WTC11 (cell line): ENCODE measurements at regions not wholly inside any gene's neighbourhood (a gene's known extent, or its start where the extent isn't known, plus 50 kb on each side); places are given as distances from the start of the nearest gene placed in this dataset.

Experiments
- ATAC-seq: fragments of 200-7000 bp; cut with Tn5 transposase; 2 replicates; pipeline ENCODE4 v1.10.0; 2021; ENCODE audit warnings: mild to moderate bottlenecking, moderate library complexity
- CTCF ChIA-PET: fragments of 300-600 bp; sonication (Branson Sonifier 250); formaldehyde crosslinking; loops from one replicate; lab custom pipeline; 2021; ENCODE audit warnings: antibody characterized with exemption; lab: Charles Lee
- POLR2A ChIA-PET: fragments of 350-600 bp; sonication (Branson Sonifier 250); formaldehyde crosslinking; loops from one replicate; lab custom pipeline; 2021; ENCODE audit warnings: antibody characterized with exemption; lab: Charles Lee
- DNase-seq: peaks from one replicate; pipeline ENCODE4 v3.0.0; 2021; ENCODE audit warnings: low spot score
- H3K27ac Mint-ChIP-seq: 2 replicates; pipeline ENCODE4 v1.8.0; 2021; ENCODE audit warnings: mixed read lengths
- H3K27me3 Mint-ChIP-seq: 2 replicates; pipeline ENCODE4 v1.8.0; 2021; ENCODE audit warnings: low read depth, mild to moderate bottlenecking, moderate library complexity, mixed read lengths
- H3K36me3 Mint-ChIP-seq: 2 replicates; pipeline ENCODE4 v1.8.0; 2021; ENCODE audit warnings: mixed read lengths
- H3K4me1 Mint-ChIP-seq: 2 replicates; pipeline ENCODE4 v1.8.0; 2022; ENCODE audit warnings: mixed read lengths
- H3K4me3 Mint-ChIP-seq: 2 replicates; pipeline ENCODE4 v1.8.0; 2021; ENCODE audit warnings: mild to moderate bottlenecking, moderate library complexity, mixed read lengths
- H3K9me3 Mint-ChIP-seq: 2 replicates; pipeline ENCODE4 v1.8.0; 2021; ENCODE audit warnings: mixed read lengths
- ATF1 ChIP-seq: sonication (generic); formaldehyde crosslinking; IDR thresholded peaks from 2 replicates; pipeline ENCODE4 v1.8.1; 2023; ENCODE audit warnings: mild to moderate bottlenecking, moderate library complexity, missing genetic modification reagents
- FOXP1 ChIP-seq: sonication (generic); formaldehyde crosslinking; IDR thresholded peaks from 2 replicates; pipeline ENCODE4 v1.8.0; 2022; ENCODE audit warnings: missing genetic modification reagents, mild to moderate bottlenecking, moderate library complexity, borderline replicate concordance
- GABPB1 ChIP-seq: sonication (generic); formaldehyde crosslinking; IDR thresholded peaks from 2 replicates; pipeline ENCODE4 v1.8.1; 2023; ENCODE audit warnings: mild to moderate bottlenecking, missing genetic modification reagents
- GRHL2 ChIP-seq: fragments of 250-450 bp; sonication (Bioruptor Pico); IDR thresholded peaks from 2 replicates; pipeline ENCODE4 v1.8.0; 2022; ENCODE audit warnings: mild to moderate bottlenecking, moderate library complexity; ENCODE audit not compliant: insufficient replicate concordance, severe bottlenecking
- GTF2I ChIP-seq: fragments of 250-450 bp; sonication (Bioruptor Pico); conservative IDR thresholded peaks from 2 replicates; pipeline ENCODE4 v1.4.0; 2021; ENCODE audit warnings: mild to moderate bottlenecking
- MYBL2 ChIP-seq: sonication (generic); formaldehyde crosslinking; IDR thresholded peaks from 2 replicates; pipeline ENCODE4 v1.8.1; 2023; ENCODE audit warnings: mild to moderate bottlenecking, moderate library complexity, missing genetic modification reagents
- NFATC4 ChIP-seq: fragments of 250-450 bp; sonication (Bioruptor Pico); IDR thresholded peaks from 2 replicates; pipeline ENCODE4 v1.9.0; 2021; ENCODE audit warnings: mild to moderate bottlenecking
- NR3C1 ChIP-seq: sonication (generic); formaldehyde crosslinking; conservative IDR thresholded peaks from 2 replicates; pipeline ENCODE4 v1.8.1; 2023; ENCODE audit warnings: low read depth, mild to moderate bottlenecking, missing genetic modification reagents
- RELA ChIP-seq: sonication (generic); formaldehyde crosslinking; IDR thresholded peaks from 2 replicates; pipeline ENCODE4 v1.8.1; 2022; ENCODE audit warnings: missing genetic modification reagents, mild to moderate bottlenecking, borderline replicate concordance
- SMAD3 ChIP-seq: sonication (generic); formaldehyde crosslinking; IDR thresholded peaks from 2 replicates; pipeline ENCODE4 v1.8.0; 2022; ENCODE audit warnings: missing genetic modification reagents, mild to moderate bottlenecking, borderline replicate concordance
- SMAD4 ChIP-seq: sonication (generic); formaldehyde crosslinking; IDR thresholded peaks from 2 replicates; pipeline ENCODE4 v1.8.0; 2022; ENCODE audit warnings: mild to moderate bottlenecking, missing genetic modification reagents
- SOX15 ChIP-seq: fragments of 250-450 bp; sonication (Bioruptor Pico); IDR thresholded peaks from 2 replicates; pipeline ENCODE4 v1.9.0; 2021; ENCODE audit warnings: mild to moderate bottlenecking
- TCF7 ChIP-seq: sonication (generic); formaldehyde crosslinking; IDR thresholded peaks from 2 replicates; pipeline ENCODE4 v1.8.0; 2022; ENCODE audit warnings: mild to moderate bottlenecking, low read depth, missing genetic modification reagents, moderate library complexity
- TEAD1 ChIP-seq: sonication (generic); formaldehyde crosslinking; IDR thresholded peaks from 2 replicates; pipeline ENCODE4 v1.8.0; 2022; ENCODE audit warnings: mild to moderate bottlenecking, missing genetic modification reagents
- TEAD4 ChIP-seq: sonication (generic); formaldehyde crosslinking; IDR thresholded peaks from 2 replicates; pipeline ENCODE4 v1.8.0; 2022; ENCODE audit warnings: mild to moderate bottlenecking, missing genetic modification reagents
- ZNF263 ChIP-seq: sonication (generic); formaldehyde crosslinking; IDR thresholded peaks from 2 replicates; pipeline ENCODE4 v1.8.1; 2022; ENCODE audit warnings: low read depth, mild to moderate bottlenecking, moderate library complexity, missing genetic modification reagents
- TF ChIP-seq, protein P1 (sequence below): sonication (generic); formaldehyde crosslinking; IDR thresholded peaks from 2 replicates; pipeline ENCODE4 v1.8.1; 2023; ENCODE audit warnings: mild to moderate bottlenecking, missing genetic modification reagents, moderate library complexity
- TF ChIP-seq, protein P2 (sequence below): sonication (generic); formaldehyde crosslinking; IDR thresholded peaks from 2 replicates; pipeline ENCODE4 v1.8.0; 2022; ENCODE audit warnings: mild to moderate bottlenecking, missing genetic modification reagents
- TF ChIP-seq, protein P3 (sequence below): sonication (generic); formaldehyde crosslinking; conservative IDR thresholded peaks from 2 replicates; pipeline ENCODE4 v1.8.1; 2022; ENCODE audit warnings: mild to moderate bottlenecking, missing genetic modification reagents
- TF ChIP-seq, protein P4 (sequence below): sonication (generic); formaldehyde crosslinking; IDR thresholded peaks from 2 replicates; pipeline ENCODE4 v1.8.1; 2023; ENCODE audit warnings: mild to moderate bottlenecking, moderate library complexity, missing genetic modification reagents
- TF ChIP-seq, protein P5 (sequence below): sonication (generic); formaldehyde crosslinking; IDR thresholded peaks from 2 replicates; pipeline ENCODE4 v1.8.1; 2023; ENCODE audit warnings: mild to moderate bottlenecking, missing genetic modification reagents
- TF ChIP-seq, protein P6 (sequence below): fragments of 200-600 bp; IDR thresholded peaks from 2 replicates; pipeline ENCODE4 v1.8.0; 2022; ENCODE audit warnings: antibody characterized with exemption
- TF ChIP-seq, protein P7 (sequence below): fragments of 250-450 bp; sonication (Bioruptor Pico); IDR thresholded peaks from 2 replicates; pipeline ENCODE4 v1.9.0; 2021; ENCODE audit warnings: moderate library complexity, mild to moderate bottlenecking, inconsistent platforms, borderline replicate concordance

DNA sequence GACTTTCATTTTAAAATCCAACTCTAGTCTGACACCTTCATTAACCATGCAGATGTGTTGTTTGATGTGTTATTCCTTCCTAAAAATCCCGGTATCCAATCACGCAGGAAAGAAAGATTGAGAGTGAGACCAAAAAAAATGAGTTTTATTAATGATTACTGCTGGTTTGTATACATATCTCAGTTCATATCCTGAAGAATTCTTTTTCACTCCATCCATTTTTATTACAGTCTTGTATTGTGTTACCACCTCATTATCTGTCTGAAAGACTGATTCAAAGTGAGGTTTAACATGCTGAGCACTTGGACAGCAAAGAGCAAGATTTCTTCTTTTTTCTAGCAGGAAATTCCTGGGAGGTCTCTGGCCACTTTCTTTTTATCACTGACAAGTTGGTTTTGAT lies 268.3 kb downstream of the CDH11 start:
- Mint-ChIP-seq H3K4me1 (no peaks in the 10 kb centered on the region), H3K36me3 (no peaks in the 10 kb centered on the region), H3K4me3 (no peak overlapping the region), H3K9me3 (no peaks in the 10 kb centered on the region), H3K27me3 (no peaks in the 10 kb centered on the region), H3K27ac (no peak overlapping the region)
- POLR2A ChIA-PET: no interaction called here
- TF ChIP-seq, protein P1, sequence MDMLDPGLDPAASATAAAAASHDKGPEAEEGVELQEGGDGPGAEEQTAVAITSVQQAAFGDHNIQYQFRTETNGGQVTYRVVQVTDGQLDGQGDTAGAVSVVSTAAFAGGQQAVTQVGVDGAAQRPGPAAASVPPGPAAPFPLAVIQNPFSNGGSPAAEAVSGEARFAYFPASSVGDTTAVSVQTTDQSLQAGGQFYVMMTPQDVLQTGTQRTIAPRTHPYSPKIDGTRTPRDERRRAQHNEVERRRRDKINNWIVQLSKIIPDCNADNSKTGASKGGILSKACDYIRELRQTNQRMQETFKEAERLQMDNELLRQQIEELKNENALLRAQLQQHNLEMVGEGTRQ (CRISPR knock-in tag): no peak
- TF ChIP-seq RELA: no peak
- no peak for TF ChIP-seq FOXP1 (CRISPR knock-in tag)
- no peak for TF ChIP-seq GABPB1 (CRISPR knock-in tag)
- TF ChIP-seq, protein P2, sequence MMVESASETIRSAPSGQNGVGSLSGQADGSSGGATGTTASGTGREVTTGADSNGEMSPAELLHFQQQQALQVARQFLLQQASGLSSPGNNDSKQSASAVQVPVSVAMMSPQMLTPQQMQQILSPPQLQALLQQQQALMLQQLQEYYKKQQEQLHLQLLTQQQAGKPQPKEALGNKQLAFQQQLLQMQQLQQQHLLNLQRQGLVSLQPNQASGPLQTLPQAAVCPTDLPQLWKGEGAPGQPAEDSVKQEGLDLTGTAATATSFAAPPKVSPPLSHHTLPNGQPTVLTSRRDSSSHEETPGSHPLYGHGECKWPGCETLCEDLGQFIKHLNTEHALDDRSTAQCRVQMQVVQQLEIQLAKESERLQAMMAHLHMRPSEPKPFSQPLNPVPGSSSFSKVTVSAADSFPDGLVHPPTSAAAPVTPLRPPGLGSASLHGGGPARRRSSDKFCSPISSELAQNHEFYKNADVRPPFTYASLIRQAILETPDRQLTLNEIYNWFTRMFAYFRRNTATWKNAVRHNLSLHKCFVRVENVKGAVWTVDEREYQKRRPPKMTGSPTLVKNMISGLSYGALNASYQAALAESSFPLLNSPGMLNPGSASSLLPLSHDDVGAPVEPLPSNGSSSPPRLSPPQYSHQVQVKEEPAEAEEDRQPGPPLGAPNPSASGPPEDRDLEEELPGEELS (CRISPR knock-in tag): no peak
- no peak for TF ChIP-seq GRHL2
- no peak for TF ChIP-seq MYBL2 (CRISPR knock-in tag)
- no peak for TF ChIP-seq SOX15 (CRISPR knock-in tag)
- TF ChIP-seq, protein P3, sequence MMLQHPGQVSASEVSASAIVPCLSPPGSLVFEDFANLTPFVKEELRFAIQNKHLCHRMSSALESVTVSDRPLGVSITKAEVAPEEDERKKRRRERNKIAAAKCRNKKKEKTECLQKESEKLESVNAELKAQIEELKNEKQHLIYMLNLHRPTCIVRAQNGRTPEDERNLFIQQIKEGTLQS: no peak
- TF ChIP-seq, protein P4, sequence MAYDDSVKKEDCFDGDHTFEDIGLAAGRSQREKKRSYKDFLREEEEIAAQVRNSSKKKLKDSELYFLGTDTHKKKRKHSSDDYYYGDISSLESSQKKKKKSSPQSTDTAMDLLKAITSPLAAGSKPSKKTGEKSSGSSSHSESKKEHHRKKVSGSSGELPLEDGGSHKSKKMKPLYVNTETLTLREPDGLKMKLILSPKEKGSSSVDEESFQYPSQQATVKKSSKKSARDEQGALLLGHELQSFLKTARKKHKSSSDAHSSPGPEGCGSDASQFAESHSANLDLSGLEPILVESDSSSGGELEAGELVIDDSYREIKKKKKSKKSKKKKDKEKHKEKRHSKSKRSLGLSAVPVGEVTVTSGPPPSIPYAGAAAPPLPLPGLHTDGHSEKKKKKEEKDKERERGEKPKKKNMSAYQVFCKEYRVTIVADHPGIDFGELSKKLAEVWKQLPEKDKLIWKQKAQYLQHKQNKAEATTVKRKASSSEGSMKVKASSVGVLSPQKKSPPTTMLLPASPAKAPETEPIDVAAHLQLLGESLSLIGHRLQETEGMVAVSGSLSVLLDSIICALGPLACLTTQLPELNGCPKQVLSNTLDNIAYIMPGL (CRISPR knock-in tag): no peak
- TF ChIP-seq TEAD4 (CRISPR knock-in tag): no peak
- no peak for TF ChIP-seq GTF2I (CRISPR knock-in tag)
- no peak for TF ChIP-seq NFATC4 (CRISPR knock-in tag)
- TF ChIP-seq NR3C1 (CRISPR knock-in tag): no peak
- DNase-seq (no peak), ATAC-seq (no peak)
- CTCF ChIA-PET: no interaction called here

DNA sequence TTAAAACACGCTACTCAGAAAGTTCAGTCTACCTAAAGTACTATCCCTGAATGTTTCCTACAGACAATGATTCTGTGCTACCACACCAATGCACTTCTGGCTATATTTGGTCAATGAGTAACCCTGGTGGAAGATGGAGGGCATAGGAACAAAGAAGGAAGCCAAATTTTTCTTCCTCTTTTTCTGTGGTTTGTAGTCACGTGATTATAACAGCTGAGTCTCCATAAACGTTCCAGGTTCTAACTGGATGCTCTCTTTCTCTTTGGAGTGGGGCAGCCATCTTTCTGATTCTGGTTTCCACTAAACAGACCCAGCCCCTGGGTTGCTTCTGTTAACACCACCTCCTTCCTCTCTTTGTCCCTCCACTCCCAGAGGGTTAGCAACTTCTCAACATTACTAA lies 274.9 kb downstream of the CDH11 start:
- Mint-ChIP-seq H3K36me3 (no peaks in the 10 kb centered on the region), H3K4me1 (no peaks in the 10 kb centered on the region), H3K27ac (no peak overlapping the region), H3K27me3 (no peaks in the 10 kb centered on the region), H3K9me3 (no peaks in the 10 kb centered on the region), H3K4me3 (no peak overlapping the region)
- no peak for DNase-seq
- ChIA-PET POLR2A (no interaction called here), CTCF (no interaction called here)
- TF ChIP-seq TCF7: no peak
- TF ChIP-seq SMAD3 (CRISPR knock-in tag): no peak
- TF ChIP-seq, protein P4 (CRISPR knock-in tag): no peak
- no peak for ATAC-seq

DNA sequence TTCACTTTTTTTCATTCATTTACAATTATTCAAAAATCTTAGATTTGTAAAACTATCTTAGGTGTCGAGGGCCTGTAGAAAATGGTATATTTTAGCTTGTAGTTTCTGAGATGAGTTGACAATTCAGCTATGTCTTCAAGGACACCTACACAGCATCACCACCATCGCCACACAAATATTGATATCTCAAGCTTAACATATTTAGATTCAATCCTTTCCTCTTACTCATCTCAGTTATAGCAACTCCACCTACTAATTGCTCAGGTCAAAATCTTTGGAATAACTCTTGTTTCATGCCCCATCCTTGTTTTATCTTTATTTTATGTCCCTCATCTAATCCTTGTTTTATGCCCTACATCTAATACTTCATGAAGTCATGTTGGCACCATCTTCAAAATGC lies 276.8 kb downstream of the CDH11 start:
- Mint-ChIP-seq H3K9me3 (no peaks in the 10 kb centered on the region), H3K27ac (no peak overlapping the region), H3K4me1 (no peaks in the 10 kb centered on the region), H3K36me3 (no peaks in the 10 kb centered on the region), H3K4me3 (no peak overlapping the region), H3K27me3 (no peaks in the 10 kb centered on the region)
- POLR2A ChIA-PET: no interaction called here
- CTCF ChIA-PET: no interaction called here
- ATAC-seq (no peak), DNase-seq (no peak)
- TF ChIP-seq, protein P5, sequence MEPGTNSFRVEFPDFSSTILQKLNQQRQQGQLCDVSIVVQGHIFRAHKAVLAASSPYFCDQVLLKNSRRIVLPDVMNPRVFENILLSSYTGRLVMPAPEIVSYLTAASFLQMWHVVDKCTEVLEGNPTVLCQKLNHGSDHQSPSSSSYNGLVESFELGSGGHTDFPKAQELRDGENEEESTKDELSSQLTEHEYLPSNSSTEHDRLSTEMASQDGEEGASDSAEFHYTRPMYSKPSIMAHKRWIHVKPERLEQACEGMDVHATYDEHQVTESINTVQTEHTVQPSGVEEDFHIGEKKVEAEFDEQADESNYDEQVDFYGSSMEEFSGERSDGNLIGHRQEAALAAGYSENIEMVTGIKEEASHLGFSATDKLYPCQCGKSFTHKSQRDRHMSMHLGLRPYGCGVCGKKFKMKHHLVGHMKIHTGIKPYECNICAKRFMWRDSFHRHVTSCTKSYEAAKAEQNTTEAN: no peak
- TF ChIP-seq, protein P6, sequence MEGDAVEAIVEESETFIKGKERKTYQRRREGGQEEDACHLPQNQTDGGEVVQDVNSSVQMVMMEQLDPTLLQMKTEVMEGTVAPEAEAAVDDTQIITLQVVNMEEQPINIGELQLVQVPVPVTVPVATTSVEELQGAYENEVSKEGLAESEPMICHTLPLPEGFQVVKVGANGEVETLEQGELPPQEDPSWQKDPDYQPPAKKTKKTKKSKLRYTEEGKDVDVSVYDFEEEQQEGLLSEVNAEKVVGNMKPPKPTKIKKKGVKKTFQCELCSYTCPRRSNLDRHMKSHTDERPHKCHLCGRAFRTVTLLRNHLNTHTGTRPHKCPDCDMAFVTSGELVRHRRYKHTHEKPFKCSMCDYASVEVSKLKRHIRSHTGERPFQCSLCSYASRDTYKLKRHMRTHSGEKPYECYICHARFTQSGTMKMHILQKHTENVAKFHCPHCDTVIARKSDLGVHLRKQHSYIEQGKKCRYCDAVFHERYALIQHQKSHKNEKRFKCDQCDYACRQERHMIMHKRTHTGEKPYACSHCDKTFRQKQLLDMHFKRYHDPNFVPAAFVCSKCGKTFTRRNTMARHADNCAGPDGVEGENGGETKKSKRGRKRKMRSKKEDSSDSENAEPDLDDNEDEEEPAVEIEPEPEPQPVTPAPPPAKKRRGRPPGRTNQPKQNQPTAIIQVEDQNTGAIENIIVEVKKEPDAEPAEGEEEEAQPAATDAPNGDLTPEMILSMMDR: no peak
- TF ChIP-seq ATF1 (CRISPR knock-in tag) (no peak), TEAD1 (no peak), SMAD4 (no peak), ZNF263 (CRISPR knock-in tag) (no peak)
- TF ChIP-seq, protein P7, sequence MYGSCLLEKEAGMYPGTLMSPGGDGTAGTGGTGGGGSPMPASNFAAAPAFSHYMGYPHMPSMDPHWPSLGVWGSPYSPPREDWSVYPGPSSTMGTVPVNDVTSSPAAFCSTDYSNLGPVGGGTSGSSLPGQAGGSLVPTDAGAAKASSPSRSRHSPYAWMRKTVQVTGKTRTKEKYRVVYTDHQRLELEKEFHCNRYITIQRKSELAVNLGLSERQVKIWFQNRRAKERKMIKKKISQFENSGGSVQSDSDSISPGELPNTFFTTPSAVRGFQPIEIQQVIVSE (CRISPR knock-in tag): no peak
